IPS-20b (cell line): ENCODE measurements at regions not wholly inside any gene's neighbourhood (a gene's known extent, or its start where the extent isn't known, plus 50 kb on each side); places are given as distances from the start of the nearest gene placed in this dataset.

Experiments
- H3K27ac ChIP-seq: one replicate; pipeline ENCODE4 v1.5.1; 2013; ENCODE audit warnings: low read length
- H3K27me3 ChIP-seq: 2 replicates; pipeline ENCODE4 v1.6.1; 2013; ENCODE audit warnings: mild to moderate bottlenecking, low read length, inconsistent platforms; ENCODE audit not compliant: insufficient read depth
- H3K36me3 ChIP-seq: 2 replicates; pipeline ENCODE4 v1.6.1; 2013; ENCODE audit warnings: low read depth, mild to moderate bottlenecking, inconsistent platforms, low read length, moderate library complexity; ENCODE audit not compliant: insufficient read depth
- H3K4me1 ChIP-seq: 2 replicates; pipeline ENCODE4 v1.6.1; 2013; ENCODE audit warnings: mild to moderate bottlenecking, control low read depth, inconsistent platforms, low read length, moderate library complexity; ENCODE audit not compliant: insufficient read depth
- H3K4me3 ChIP-seq: 2 replicates; pipeline ENCODE4 v1.5.1; 2013; ENCODE audit warnings: mild to moderate bottlenecking, low read length, inconsistent platforms
- H3K9ac ChIP-seq: 2 replicates; pipeline ENCODE4 v1.6.1; 2013; ENCODE audit warnings: low read depth, mild to moderate bottlenecking, inconsistent platforms, low read length, moderate library complexity
- H3K9me3 ChIP-seq: 2 replicates; pipeline ENCODE4 v1.6.1; 2013; ENCODE audit warnings: mild to moderate bottlenecking, low read depth, low read length, inconsistent platforms; ENCODE audit not compliant: insufficient read depth

DNA sequence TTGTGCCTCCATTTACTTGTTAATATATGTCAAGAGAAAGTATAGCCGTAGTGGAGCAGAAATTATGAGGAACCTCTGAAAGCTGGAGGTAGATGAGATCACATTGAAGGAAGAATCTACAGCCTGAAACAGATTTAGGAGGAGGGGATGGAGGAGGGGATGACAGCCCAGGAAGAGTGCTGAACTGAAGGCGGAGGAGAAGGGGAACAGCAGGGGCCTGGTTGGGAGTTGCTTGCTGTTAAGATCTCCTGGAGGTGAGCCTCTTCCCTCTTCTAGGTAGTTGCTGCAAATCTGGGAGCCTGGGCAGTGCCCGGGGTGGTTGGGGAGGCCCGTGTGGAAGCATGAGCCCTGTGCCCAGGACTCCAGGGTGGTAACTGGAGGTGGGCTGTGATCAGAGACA lies 111.8 kb upstream of the SEMA6A start:
- Histone ChIP-seq H3K9ac (no peak overlapping the region), H3K9me3 (no peaks in the 10 kb centered on the region), H3K27ac (no peak overlapping the region), H3K4me1 (no peaks in the 10 kb centered on the region; the same call in 1 of the 2 replicates), H3K4me3 (no peak overlapping the region), H3K27me3 (no peaks in the 10 kb centered on the region), H3K36me3 (no peaks in the 10 kb centered on the region)

DNA sequence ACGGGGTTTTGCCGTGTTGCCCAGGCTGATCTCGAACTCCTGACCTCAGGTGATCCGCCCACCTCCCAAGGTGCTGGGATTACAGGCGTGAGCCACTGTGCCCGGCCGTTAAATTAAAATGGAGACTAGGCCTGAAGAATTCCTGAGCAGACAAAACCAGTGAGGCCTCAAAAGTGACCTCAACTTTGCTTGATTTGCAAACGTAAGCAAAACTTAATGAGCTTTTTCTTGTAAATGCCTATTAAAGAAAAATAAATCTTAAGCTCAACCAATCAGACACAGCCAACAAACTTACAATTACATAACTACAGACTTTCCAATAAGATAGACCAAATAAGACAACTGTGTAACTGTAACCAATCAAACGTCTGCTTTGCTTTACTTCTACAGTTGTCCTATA lies 111.3 kb upstream of the SEMA6A start:
- Histone ChIP-seq H3K4me1 (no peaks in the 10 kb centered on the region; the same call in 1 of the 2 replicates), H3K27ac (no peak overlapping the region), H3K36me3 (no peaks in the 10 kb centered on the region), H3K27me3 (no peaks in the 10 kb centered on the region), H3K9ac (no peak overlapping the region), H3K9me3 (no peaks in the 10 kb centered on the region), H3K4me3 (no peak overlapping the region)

DNA sequence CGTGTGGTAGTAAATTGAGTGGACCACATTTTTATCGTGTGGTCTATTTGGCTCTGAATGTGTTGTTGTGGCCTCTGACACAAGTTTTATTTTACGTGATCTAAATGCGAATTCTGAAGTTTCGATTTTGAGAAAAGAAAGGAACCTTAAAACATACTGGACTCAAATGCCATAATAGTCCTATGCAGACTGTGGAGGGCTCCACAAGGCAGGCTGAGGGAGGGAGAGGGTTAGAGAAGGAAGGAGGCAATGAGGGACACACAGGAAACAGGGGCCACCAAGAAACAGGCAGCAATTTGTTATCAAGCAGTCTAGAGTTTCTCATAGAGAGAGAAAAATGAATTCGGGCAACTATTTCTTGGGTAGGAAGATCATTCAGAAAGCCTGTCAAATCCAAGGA lies 110.4 kb upstream of the SEMA6A start:
- no peak overlapping the region for H3K4me3 ChIP-seq
- H3K27ac ChIP-seq = no peak overlapping the region
- H3K9me3 ChIP-seq = no peaks in the 10 kb centered on the region
- H3K4me1 ChIP-seq = no peaks in the 10 kb centered on the region; the same call in 1 of the 2 replicates
- no peaks in the 10 kb centered on the region for H3K36me3 ChIP-seq
- no peak overlapping the region for H3K9ac ChIP-seq
- no peaks in the 10 kb centered on the region for H3K27me3 ChIP-seq

- Histone ChIP-seq H3K27me3 (no peaks in the 10 kb centered on the region), H3K36me3 (no peaks in the 10 kb centered on the region), H3K27ac (no peak overlapping the region), H3K9ac (no peak overlapping the region), H3K4me3 (no peak overlapping the region), H3K4me1 (no peaks in the 10 kb centered on the region; the same call in 1 of the 2 replicates), H3K9me3 (no peaks in the 10 kb centered on the region)
These were observed 106.9 kb upstream of the SEMA6A start for GRCh38 chr5:116681334-116682013.

DNA sequence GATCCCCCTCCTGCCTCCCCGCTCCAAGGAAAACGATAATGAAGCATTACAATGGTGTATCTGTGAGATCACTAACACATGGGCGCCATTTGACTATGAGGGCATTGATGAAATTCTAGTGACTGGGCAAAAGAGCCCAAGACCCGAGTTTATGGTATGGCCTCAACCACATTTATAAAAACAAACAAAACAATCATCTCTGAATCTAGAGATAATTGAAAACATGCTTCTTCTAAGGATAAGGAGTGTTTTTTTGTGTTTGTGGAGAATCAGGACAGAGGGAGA lies 100.9 kb upstream of the SEMA6A start:
- H3K9ac ChIP-seq = no peak overlapping the region
- no peaks in the 10 kb centered on the region for H3K9me3 ChIP-seq
- no peak overlapping the region for H3K27ac ChIP-seq
- no peaks in the 10 kb centered on the region for H3K4me1 ChIP-seq
- no peaks in the 10 kb centered on the region for H3K36me3 ChIP-seq
- H3K4me3 ChIP-seq = no peak overlapping the region
- H3K27me3 ChIP-seq = no peaks in the 10 kb centered on the region

DNA sequence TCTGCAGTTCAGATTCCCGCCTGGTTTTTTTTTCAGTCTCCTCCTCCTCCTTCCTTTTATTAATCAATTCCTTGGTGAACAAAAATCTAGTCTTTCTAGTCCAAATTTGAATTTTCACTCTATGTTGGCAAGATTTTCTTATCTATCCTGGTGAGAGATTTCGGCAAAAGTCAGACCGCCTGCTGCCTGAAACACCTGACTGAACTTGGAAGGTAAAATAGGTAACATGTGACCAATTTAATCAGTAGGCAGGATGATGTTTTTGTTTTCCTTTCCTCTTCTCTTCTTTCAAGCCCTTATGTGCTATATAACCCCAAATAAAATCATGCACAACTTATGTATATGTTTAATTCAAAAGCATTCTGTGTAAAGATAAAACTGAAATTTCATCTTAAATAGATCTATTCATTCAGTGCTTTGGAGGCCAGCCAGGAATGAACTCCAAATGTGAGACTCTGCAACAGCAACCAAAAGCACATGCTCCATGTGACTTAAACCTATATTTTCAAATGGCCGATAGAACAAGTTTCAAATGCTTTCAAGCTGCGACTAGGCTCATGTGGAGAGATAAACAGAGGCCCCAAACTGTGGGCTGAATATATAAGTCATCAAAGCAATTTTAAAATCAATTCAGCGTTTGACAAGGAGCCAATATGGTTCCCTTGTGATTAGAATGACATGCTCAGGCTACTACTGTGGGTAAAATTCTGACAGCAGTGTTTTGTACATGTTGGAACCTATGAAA lies 100.4 kb upstream of the SEMA6A start:
- no peak overlapping the region for H3K27ac ChIP-seq

DNA sequence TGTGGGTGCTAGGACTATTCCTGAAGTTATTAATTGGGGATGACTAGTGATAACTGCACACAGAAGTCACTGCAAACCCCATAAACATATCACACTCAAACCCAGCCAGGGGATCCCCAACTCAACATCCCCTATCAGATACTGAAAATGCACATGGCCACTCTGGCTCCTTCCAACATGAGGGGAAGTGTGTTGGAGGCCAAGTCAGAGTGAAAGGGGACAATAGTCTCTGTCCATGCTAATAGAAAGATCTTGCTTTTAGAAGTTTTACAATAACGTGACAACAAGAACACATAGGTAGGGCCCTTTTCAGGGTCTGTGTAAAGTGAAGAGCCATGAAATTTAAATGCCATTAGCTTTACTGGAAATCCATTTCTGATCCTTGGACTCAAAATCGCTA lies 98.8 kb upstream of the SEMA6A start:
- no peaks in the 10 kb centered on the region for H3K27me3 ChIP-seq
- H3K9me3 ChIP-seq = no peaks in the 10 kb centered on the region
- no peak overlapping the region for H3K9ac ChIP-seq
- H3K36me3 ChIP-seq = no peaks in the 10 kb centered on the region
- H3K4me3 ChIP-seq = no peak overlapping the region
- H3K27ac ChIP-seq = no peak overlapping the region
- no peaks in the 10 kb centered on the region for H3K4me1 ChIP-seq

More for the DNA sequence above, 100.4 kb upstream of the SEMA6A start:
- Histone ChIP-seq H3K9me3 (no peaks in the 10 kb centered on the region), H3K36me3 (no peaks in the 10 kb centered on the region), H3K4me3 (no peak overlapping the region), H3K4me1 (no peaks in the 10 kb centered on the region), H3K9ac (no peak overlapping the region), H3K27me3 (no peaks in the 10 kb centered on the region)

- Histone ChIP-seq H3K4me1 (no peaks in the 10 kb centered on the region), H3K9me3 (no peaks in the 10 kb centered on the region), H3K4me3 (no peak overlapping the region), H3K9ac (no peak overlapping the region), H3K27me3 (no peaks in the 10 kb centered on the region), H3K27ac (no peak overlapping the region), H3K36me3 (no peaks in the 10 kb centered on the region)
These were observed 97.6 kb upstream of the SEMA6A start for GRCh38 chr5:116672203-116672602.

DNA sequence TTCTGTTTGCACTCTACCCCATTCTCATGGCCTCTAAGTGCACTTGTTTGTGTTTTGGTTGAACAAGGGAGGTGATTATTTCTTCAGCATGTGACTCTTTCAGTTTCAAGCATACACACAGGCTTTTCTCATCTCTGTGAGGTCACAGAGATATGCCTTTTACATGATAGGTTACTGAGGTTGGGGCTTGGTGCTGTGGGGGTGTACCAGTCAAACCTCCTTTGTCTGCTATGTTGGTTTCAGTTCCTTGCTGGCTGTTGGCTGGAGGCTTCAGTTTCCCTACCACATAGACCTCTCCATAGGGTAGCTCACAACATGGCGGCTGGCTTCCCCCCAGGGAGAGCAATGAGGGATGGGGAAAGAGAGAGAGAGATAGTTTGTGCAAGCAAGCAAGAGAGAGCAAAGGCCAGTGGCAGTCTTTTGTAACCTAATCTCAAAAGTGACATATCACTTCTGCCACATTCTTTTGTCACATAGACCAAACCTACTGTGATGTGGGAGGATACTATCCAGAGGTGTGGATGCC lies 96.7 kb upstream of the SEMA6A start:
- H3K27me3 ChIP-seq = no peaks in the 10 kb centered on the region
- no peak overlapping the region for H3K27ac ChIP-seq
- no peaks in the 10 kb centered on the region for H3K9me3 ChIP-seq
- no peaks in the 10 kb centered on the region for H3K36me3 ChIP-seq
- no peak overlapping the region for H3K9ac ChIP-seq
- no peak overlapping the region for H3K4me3 ChIP-seq
- no peaks in the 10 kb centered on the region for H3K4me1 ChIP-seq

DNA sequence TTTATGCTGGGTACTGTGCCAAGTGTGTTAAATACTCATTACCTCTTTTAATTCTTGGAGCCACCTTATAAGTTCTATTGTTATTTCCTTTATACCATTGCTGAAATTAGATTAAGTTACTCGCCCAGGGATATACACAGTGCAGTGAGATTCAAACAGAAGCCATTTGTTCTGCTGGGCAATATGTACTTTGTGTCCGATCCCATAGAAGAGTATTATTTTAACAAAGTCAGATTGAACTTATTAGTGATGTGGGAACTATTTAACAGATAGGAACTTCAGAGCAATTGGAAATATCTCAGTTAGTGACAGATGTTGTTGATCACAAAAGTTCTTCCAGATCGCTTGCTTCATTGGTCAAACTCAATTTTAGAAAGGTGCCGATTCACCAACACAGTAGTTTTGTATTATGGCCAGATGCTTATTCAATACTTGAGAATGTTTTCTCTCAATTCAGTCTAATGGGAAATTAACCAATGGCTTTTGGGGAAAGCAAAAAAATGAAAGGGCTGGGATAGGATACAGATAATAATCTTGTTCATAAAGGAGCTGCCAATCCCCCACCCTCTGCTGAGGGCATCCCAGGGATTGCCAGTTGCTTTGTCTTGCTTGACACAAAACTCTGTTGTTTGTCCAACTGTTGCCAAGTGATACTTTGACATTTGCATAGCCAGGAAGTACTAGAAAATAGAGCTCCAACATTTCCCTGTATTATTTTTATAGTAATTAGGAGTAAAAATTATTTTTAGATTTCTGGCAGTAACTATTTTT lies 94.8 kb upstream of the SEMA6A start:
- Histone ChIP-seq H3K27me3 (no peaks in the 10 kb centered on the region), H3K36me3 (no peaks in the 10 kb centered on the region), H3K9me3 (no peaks in the 10 kb centered on the region), H3K27ac (no peak overlapping the region), H3K4me3 (no peak overlapping the region), H3K4me1 (no peaks in the 10 kb centered on the region), H3K9ac (no peak overlapping the region)

DNA sequence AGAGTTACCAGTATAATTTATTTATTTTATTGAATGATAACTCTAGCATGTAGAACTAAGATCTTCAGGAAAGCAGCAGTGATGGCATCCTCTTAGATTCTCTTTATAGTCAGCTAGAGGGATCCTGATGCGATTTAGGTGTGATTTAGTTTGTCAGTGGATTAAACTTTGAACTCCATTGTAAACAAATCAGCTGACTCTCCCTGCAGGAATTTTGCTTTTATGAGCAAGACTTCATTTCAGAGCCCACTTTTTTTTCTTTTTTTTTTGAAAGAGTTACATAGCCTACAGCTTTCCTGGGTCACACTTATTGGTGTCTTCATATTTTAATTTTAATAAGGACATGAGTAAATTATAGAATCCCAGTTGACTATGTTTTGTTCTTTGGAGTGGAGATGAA lies 93.8 kb upstream of the SEMA6A start:
- Histone ChIP-seq H3K9me3 (no peaks in the 10 kb centered on the region), H3K36me3 (no peaks in the 10 kb centered on the region), H3K27me3 (no peaks in the 10 kb centered on the region), H3K27ac (no peak overlapping the region), H3K4me1 (no peaks in the 10 kb centered on the region; the same call in 1 of the 2 replicates), H3K9ac (no peak overlapping the region), H3K4me3 (no peak overlapping the region)
